ENCODE measurements at regions not wholly inside any gene's neighbourhood (a gene's known extent, or its start where the extent isn't known, plus 50 kb on each side); places are given as distances from the start of the nearest gene placed in this dataset.
"Not testable (repeated sequence)": the region's sequence is repeated elsewhere in the genome, so short reads cannot be mapped to it uniquely, and the experiment has no call there.

- no peaks in the 10 kb centered on the region for H3K9me3 ChIP-seq (ENCODE audit: low read depth, low read length)
- H3K4me1 ChIP-seq (ENCODE audit: insufficient read depth, low read length) = no peaks in the 10 kb centered on the region
- H3K79me2 ChIP-seq (ENCODE audit: insufficient read depth, low read length) = no peaks in the 10 kb centered on the region
- no peaks in the 10 kb centered on the region for H3K36me3 ChIP-seq (ENCODE audit: insufficient read depth, low read length)
- H3K27ac ChIP-seq (ENCODE audit: low read depth, low read length) = no peak overlapping the region
- H4K20me1 ChIP-seq (ENCODE audit: insufficient read depth, low read length) = no peaks in the 10 kb centered on the region
- no peak for TF ChIP-seq CTCF (IDR thresholded peaks at IDR 0.05; ENCODE audit: extremely low read depth, low read depth, low read length)
- H3K4me3 ChIP-seq (ENCODE audit: insufficient read depth, low read length) = no peak overlapping the region
- H2AFZ ChIP-seq (ENCODE audit: low read length) = no peak overlapping the region
- H3K27me3 ChIP-seq (ENCODE audit: insufficient read depth, low read length) = no peaks in the 10 kb centered on the region
- no peak for DNase-seq (ENCODE audit: insufficient read length, low spot score, missing footprints)
- no peak overlapping the region for H3K4me2 ChIP-seq (ENCODE audit: insufficient read depth, low read length)
Measured at GRCh38 chr20:40016392-40016791, 672.6 kb downstream of the MAFB start.

DNA sequence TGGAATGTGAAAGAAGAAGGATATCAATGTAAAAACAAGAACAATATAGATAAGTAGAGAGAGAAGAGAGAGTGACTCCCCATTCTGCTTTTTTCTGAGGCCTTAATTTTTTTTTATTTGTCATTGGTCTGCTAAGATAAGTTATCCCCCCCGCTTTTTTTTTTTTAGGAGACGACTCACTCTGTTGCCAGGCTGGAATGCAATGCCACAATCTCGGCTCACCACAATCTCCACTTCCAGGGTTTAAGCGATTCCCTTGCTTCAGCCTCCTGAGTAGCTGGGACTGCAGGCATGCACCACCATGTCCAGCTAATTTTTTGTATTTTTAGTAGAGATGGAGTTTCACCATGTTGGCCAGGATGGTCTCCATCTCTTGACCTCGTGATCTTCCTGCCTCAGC lies 677.0 kb downstream of the MAFB start:
- not testable (repeated sequence) for DNase-seq (ENCODE audit: insufficient read length, low spot score, missing footprints); H3K36me3 ChIP-seq (ENCODE audit: insufficient read depth, low read length); H3K27ac ChIP-seq (ENCODE audit: low read depth, low read length); H4K20me1 ChIP-seq (ENCODE audit: insufficient read depth, low read length); H3K4me2 ChIP-seq (ENCODE audit: insufficient read depth, low read length); H3K9me3 ChIP-seq (ENCODE audit: low read depth, low read length); H3K27me3 ChIP-seq (ENCODE audit: insufficient read depth, low read length); H3K79me2 ChIP-seq (ENCODE audit: insufficient read depth, low read length); H2AFZ ChIP-seq (ENCODE audit: low read length); H3K4me3 ChIP-seq (ENCODE audit: insufficient read depth, low read length)
- H3K4me1 ChIP-seq (ENCODE audit: insufficient read depth, low read length) = peaks cover 12% of the 10 kb centered on the region

DNA sequence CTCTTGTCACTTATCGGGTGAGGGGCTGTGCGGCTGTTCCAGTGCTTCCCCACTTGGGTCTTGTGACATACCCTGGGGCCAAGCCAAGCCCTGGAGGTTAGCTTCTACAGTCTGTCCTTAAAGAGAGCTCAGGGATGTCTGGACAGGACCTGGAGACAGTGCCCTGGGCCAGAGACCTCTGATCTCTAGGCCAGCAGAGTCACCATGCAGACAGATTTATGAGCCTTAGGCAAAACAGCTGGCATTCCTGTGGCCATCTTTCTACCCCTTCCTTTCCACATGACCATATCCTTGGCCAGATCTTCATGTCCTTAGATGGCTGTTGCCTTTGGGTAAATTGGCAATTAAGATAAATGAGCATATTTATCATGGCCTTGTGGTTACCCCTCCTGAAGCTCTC lies 678.6 kb downstream of the MAFB start:
- H3K4me1 ChIP-seq (ENCODE audit: insufficient read depth, low read length) = peaks cover 12% of the 10 kb centered on the region
- no peaks in the 10 kb centered on the region for H3K36me3 ChIP-seq (ENCODE audit: insufficient read depth, low read length)
- H4K20me1 ChIP-seq (ENCODE audit: insufficient read depth, low read length) = no peaks in the 10 kb centered on the region
- no peak overlapping the region for H3K27ac ChIP-seq (ENCODE audit: low read depth, low read length)
- H3K79me2 ChIP-seq (ENCODE audit: insufficient read depth, low read length) = no peaks in the 10 kb centered on the region
- no peak overlapping the region for H3K4me3 ChIP-seq (ENCODE audit: insufficient read depth, low read length)
- TF ChIP-seq CTCF (IDR thresholded peaks at IDR 0.05; ENCODE audit: extremely low read depth, low read depth, low read length) = no peak
- no peaks in the 10 kb centered on the region for H3K27me3 ChIP-seq (ENCODE audit: insufficient read depth, low read length)
- peaks cover 3% of the 10 kb centered on the region for H3K9me3 ChIP-seq (ENCODE audit: low read depth, low read length)
- H3K4me2 ChIP-seq (ENCODE audit: insufficient read depth, low read length) = no peak overlapping the region
- no peak for DNase-seq (ENCODE audit: insufficient read length, low spot score, missing footprints)
- H2AFZ ChIP-seq (ENCODE audit: low read length) = peak overlapping the region; percentile 35

- peak; percentile 21 for DNase-seq (ENCODE audit: insufficient read length, low spot score, missing footprints)
- Histone ChIP-seq H3K9me3 (ENCODE audit: low read depth, low read length) (peaks cover 3% of the 10 kb centered on the region), H3K4me2 (ENCODE audit: insufficient read depth, low read length) (no peak overlapping the region), H2AFZ (ENCODE audit: low read length) (no peak overlapping the region), H3K27ac (ENCODE audit: low read depth, low read length) (no peak overlapping the region), H3K4me1 (ENCODE audit: insufficient read depth, low read length) (peaks cover 12% of the 10 kb centered on the region), H3K4me3 (ENCODE audit: insufficient read depth, low read length) (no peak overlapping the region), H3K27me3 (ENCODE audit: insufficient read depth, low read length) (no peaks in the 10 kb centered on the region), H4K20me1 (ENCODE audit: insufficient read depth, low read length) (no peaks in the 10 kb centered on the region), H3K79me2 (ENCODE audit: insufficient read depth, low read length) (no peaks in the 10 kb centered on the region), H3K36me3 (ENCODE audit: insufficient read depth, low read length) (no peaks in the 10 kb centered on the region)
- no peak for TF ChIP-seq CTCF (IDR thresholded peaks at IDR 0.05; ENCODE audit: extremely low read depth, low read depth, low read length)
Measured at GRCh38 chr20:40009542-40009941, 679.5 kb downstream of the MAFB start.
